Fibroblast of lung (primary cell): ENCODE measurements at regions not wholly inside any gene's neighbourhood (a gene's known extent, or its start where the extent isn't known, plus 50 kb on each side); places are given as distances from the start of the nearest gene placed in this dataset.

Experiments
- CTCF ChIP-seq, 2 donors: IDR thresholded peaks in 1 of 2; conservative IDR thresholded peaks in 1 of 2; 1 replicate in 1 of 2; 2 replicates in 1 of 2; pipeline ENCODE4 v1.5.1; 2011 to 2012; ENCODE audit warnings: low read length in 2 of 2, control low read depth in 1 of 2, inconsistent platforms in 1 of 2, low read depth in 1 of 2, mild to moderate bottlenecking in 1 of 2
- EZH2 ChIP-seq: IDR thresholded peaks from 2 replicates; pipeline ENCODE4 v1.5.1; 2012; ENCODE audit warnings: low read length, control low read depth, mild to moderate bottlenecking; ENCODE audit errors: missing control alignments

GRCh38 chr6:147839708-147840610, 331.5 kb downstream of the SAMD5 start:
- TF ChIP-seq CTCF (conservative IDR thresholded peaks at IDR 0.05 in 1 of 2, IDR thresholded peaks at IDR 0.05 in 1 of 2; ENCODE audit: low read depth in 1 of 2, low read length in 2 of 2): no peak
- TF ChIP-seq EZH2: no peak
